SK-N-SH treated with all-trans-retinoic acid at 6 μM for 48 hours (cell line): ENCODE measurements at regions not wholly inside any gene's neighbourhood (a gene's known extent, or its start where the extent isn't known, plus 50 kb on each side); places are given as distances from the start of the nearest gene placed in this dataset.

Experiments
- SNAI2 ChIP-seq: fragments of 250-450 bp; sonication (Bioruptor Pico); IDR thresholded peaks from 2 replicates; pipeline ENCODE4 v1.5.0; 2020; ENCODE audit warnings: mild to moderate bottlenecking, moderate library complexity
- TOX ChIP-seq: fragments of 250-450 bp; sonication (Bioruptor Pico); IDR thresholded peaks from 2 replicates; pipeline ENCODE4 v1.8.0; 2021; ENCODE audit warnings: mild to moderate bottlenecking, moderate library complexity, borderline replicate concordance
- ZFP3 ChIP-seq: fragments of 250-450 bp; sonication (Bioruptor Pico); IDR thresholded peaks from 2 replicates; pipeline ENCODE4 v1.5.0; 2020; ENCODE audit warnings: mild to moderate bottlenecking, moderate library complexity
- ZNF565 ChIP-seq: fragments of 450-650 bp; formaldehyde crosslinking; conservative IDR thresholded peaks from 2 replicates; pipeline ENCODE4 v1.5.0; 2020; ENCODE audit warnings: low read depth, mild to moderate bottlenecking, moderate library complexity
- TF ChIP-seq, protein P1 (sequence below): fragments of 250-450 bp; sonication (Bioruptor Pico); IDR thresholded peaks from 2 replicates; pipeline ENCODE4 v1.8.0; 2020; ENCODE audit warnings: mild to moderate bottlenecking, moderate library complexity, borderline replicate concordance
- TF ChIP-seq, protein P2 (sequence below): fragments of 250-450 bp; sonication (Bioruptor Pico); IDR thresholded peaks from 2 replicates; pipeline ENCODE4 v1.5.1; 2020; ENCODE audit warnings: low read depth, mild to moderate bottlenecking, moderate library complexity
- TF ChIP-seq, protein P3 (sequence below): fragments of 250-450 bp; sonication (Bioruptor Pico); IDR thresholded peaks from 2 replicates; pipeline ENCODE4 v1.5.0; 2020; ENCODE audit warnings: mild to moderate bottlenecking, moderate library complexity

DNA sequence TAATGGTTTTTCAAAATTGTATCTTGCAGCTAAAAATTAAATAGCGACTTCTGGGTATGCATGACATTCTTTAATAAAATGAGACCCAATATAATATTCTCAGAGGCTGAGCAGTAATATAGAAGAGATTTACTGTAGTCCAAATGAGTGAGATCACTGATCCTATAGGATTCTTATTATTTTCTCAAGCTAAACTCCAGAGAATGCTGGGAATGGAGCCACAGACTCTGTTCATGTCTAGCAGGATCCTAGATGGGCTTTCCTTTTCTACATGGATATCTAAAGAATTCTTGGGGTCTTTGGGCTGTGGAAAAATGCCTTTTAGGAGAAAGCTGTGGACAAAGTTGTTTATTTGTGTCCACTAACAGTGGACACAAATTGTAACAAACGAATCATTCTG lies 150.7 kb upstream of the ZNF644 start:
- TF ChIP-seq ZNF565 (no peak), ZFP3 (no peak), TOX (no peak), SNAI2 (CRISPR knock-in tag) (no peak)
- TF ChIP-seq, protein P1, sequence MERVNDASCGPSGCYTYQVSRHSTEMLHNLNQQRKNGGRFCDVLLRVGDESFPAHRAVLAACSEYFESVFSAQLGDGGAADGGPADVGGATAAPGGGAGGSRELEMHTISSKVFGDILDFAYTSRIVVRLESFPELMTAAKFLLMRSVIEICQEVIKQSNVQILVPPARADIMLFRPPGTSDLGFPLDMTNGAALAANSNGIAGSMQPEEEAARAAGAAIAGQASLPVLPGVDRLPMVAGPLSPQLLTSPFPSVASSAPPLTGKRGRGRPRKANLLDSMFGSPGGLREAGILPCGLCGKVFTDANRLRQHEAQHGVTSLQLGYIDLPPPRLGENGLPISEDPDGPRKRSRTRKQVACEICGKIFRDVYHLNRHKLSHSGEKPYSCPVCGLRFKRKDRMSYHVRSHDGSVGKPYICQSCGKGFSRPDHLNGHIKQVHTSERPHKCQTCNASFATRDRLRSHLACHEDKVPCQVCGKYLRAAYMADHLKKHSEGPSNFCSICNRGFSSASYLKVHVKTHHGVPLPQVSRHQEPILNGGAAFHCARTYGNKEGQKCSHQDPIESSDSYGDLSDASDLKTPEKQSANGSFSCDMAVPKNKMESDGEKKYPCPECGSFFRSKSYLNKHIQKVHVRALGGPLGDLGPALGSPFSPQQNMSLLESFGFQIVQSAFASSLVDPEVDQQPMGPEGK (CRISPR knock-in tag) = no peak
- TF ChIP-seq, protein P2, sequence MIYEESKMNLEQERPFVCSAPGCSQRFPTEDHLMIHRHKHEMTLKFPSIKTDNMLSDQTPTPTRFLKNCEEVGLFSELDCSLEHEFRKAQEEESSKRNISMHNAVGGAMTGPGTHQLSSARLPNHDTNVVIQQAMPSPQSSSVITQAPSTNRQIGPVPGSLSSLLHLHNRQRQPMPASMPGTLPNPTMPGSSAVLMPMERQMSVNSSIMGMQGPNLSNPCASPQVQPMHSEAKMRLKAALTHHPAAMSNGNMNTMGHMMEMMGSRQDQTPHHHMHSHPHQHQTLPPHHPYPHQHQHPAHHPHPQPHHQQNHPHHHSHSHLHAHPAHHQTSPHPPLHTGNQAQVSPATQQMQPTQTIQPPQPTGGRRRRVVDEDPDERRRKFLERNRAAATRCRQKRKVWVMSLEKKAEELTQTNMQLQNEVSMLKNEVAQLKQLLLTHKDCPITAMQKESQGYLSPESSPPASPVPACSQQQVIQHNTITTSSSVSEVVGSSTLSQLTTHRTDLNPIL (CRISPR knock-in tag) = no peak
- TF ChIP-seq, protein P3, sequence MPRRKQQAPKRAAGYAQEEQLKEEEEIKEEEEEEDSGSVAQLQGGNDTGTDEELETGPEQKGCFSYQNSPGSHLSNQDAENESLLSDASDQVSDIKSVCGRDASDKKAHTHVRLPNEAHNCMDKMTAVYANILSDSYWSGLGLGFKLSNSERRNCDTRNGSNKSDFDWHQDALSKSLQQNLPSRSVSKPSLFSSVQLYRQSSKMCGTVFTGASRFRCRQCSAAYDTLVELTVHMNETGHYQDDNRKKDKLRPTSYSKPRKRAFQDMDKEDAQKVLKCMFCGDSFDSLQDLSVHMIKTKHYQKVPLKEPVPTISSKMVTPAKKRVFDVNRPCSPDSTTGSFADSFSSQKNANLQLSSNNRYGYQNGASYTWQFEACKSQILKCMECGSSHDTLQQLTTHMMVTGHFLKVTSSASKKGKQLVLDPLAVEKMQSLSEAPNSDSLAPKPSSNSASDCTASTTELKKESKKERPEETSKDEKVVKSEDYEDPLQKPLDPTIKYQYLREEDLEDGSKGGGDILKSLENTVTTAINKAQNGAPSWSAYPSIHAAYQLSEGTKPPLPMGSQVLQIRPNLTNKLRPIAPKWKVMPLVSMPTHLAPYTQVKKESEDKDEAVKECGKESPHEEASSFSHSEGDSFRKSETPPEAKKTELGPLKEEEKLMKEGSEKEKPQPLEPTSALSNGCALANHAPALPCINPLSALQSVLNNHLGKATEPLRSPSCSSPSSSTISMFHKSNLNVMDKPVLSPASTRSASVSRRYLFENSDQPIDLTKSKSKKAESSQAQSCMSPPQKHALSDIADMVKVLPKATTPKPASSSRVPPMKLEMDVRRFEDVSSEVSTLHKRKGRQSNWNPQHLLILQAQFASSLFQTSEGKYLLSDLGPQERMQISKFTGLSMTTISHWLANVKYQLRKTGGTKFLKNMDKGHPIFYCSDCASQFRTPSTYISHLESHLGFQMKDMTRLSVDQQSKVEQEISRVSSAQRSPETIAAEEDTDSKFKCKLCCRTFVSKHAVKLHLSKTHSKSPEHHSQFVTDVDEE (CRISPR knock-in tag) = no peak
